ENCODE measurements at regions not wholly inside any gene's neighbourhood (a gene's known extent, or its start where the extent isn't known, plus 50 kb on each side); places are given as distances from the start of the nearest gene placed in this dataset.

- TF ChIP-seq EZH2 (IDR thresholded peaks at IDR 0.05; ENCODE audit: insufficient read depth, poor library complexity, severe bottlenecking) (no peak), EZH2phosphoT487 (IDR thresholded peaks at IDR 0.05; ENCODE audit: insufficient read depth, low read depth) (no peak)
Measured at GRCh38 chr2:226407135-226407534, 392.5 kb downstream of the IRS1 start.

All from GM23248 (cell line).